ENCODE measurements at regions not wholly inside any gene's neighbourhood (a gene's known extent, or its start where the extent isn't known, plus 50 kb on each side); places are given as distances from the start of the nearest gene placed in this dataset.
A peak's percentile ranks its signal among the peaks of the same experiment; 100 is the strongest.

DNA sequence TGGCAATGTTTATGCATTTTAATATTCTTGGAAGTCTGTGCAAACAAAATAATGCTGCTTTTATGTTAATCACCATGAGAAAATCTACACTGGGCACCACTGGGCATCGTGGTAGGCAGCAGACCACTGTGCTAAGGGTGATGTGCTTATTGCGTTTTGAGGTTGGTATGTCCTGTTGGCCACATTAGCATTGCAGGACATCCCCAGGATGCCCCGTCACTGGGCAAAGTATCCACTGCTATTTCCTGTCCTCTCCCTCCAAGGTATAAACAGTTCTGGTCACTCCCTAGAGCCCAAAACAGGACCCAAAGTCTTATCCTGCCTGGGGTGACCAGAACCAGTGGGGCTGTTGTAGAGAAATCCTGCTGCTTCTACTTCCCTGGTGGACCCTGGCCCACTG, 284.2 kb upstream of the ROPN1 start:
- Histone ChIP-seq H3K4me1 (ENCODE audit: control insufficient read depth in 2 of 2, insufficient read depth in 2 of 2, low read length in 1 of 2) (peaks cover 0 to 11% of the 10 kb centered on the region in 2 donors), H3K36me3 (ENCODE audit: control insufficient read depth in 2 of 2, insufficient read depth in 2 of 2, low read length in 1 of 2) (no peaks in the 10 kb centered on the region), H3K9me3 (ENCODE audit: control insufficient read depth in 2 of 2, insufficient read depth in 1 of 2, low read depth in 1 of 2, low read length in 1 of 2) (no peaks in the 10 kb centered on the region), H3K4me3 (ENCODE audit: low read depth in 1 of 2, low read length in 2 of 2) (no peak overlapping the region), H3K27ac (ENCODE audit: low read depth in 2 of 2, low read length in 1 of 2) (peak overlapping the region; percentile 43 to 63), H3K27me3 (ENCODE audit: control insufficient read depth in 1 of 2, insufficient read depth in 2 of 2, low read length in 2 of 2) (peaks cover 0 to 3% of the 10 kb centered on the region in 2 donors)
- WGBS, 2 donors = 72 to 80% methylated on average over 3 of the region's 3 CpGs

DNA sequence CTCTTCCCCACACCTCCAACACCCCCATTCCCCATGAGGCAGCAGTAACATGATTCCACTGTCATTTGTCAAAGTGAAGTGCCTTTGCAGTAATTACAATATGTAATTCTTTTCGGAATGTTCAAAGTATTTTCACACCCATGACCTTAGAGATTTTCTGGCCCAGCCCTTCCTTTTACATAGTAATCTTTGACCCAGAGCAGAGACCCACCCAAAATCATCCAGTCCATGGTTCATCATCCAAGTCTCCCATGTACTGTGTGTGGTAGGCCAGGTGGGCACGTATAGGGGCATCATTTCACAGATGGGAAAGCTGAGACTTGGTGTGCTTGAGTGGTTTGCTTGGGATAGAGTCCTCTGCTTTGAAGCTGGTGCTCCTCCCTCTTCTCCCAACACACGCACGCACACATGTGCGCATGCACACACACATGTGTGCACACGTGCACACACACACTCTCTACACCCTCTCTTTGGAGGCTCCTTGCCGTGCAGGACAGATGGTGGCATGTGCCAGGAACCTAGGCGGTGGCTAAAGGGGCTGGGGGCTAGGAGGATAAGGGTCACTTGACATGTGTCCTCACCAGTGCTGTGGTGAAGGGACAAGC, 284.7 kb upstream of the ROPN1 start:
- Histone ChIP-seq H3K27me3 (ENCODE audit: control insufficient read depth in 1 of 2, insufficient read depth in 2 of 2, low read length in 2 of 2) (peaks cover 0 to 3% of the 10 kb centered on the region in 2 donors), H3K4me3 (ENCODE audit: low read depth in 1 of 2, low read length in 2 of 2) (no peak overlapping the region), H3K4me1 (ENCODE audit: control insufficient read depth in 2 of 2, insufficient read depth in 2 of 2, low read length in 1 of 2) (peaks cover 0 to 11% of the 10 kb centered on the region in 2 donors), H3K9me3 (ENCODE audit: control insufficient read depth in 2 of 2, insufficient read depth in 1 of 2, low read depth in 1 of 2, low read length in 1 of 2) (no peaks in the 10 kb centered on the region), H3K36me3 (ENCODE audit: control insufficient read depth in 2 of 2, insufficient read depth in 2 of 2, low read length in 1 of 2) (no peaks in the 10 kb centered on the region), H3K27ac (ENCODE audit: low read depth in 2 of 2, low read length in 1 of 2) (peak overlapping the region; percentile 62 to 63)
- WGBS, 2 donors = 85 to 90% methylated on average over 8 of the region's 8 CpGs

DNA sequence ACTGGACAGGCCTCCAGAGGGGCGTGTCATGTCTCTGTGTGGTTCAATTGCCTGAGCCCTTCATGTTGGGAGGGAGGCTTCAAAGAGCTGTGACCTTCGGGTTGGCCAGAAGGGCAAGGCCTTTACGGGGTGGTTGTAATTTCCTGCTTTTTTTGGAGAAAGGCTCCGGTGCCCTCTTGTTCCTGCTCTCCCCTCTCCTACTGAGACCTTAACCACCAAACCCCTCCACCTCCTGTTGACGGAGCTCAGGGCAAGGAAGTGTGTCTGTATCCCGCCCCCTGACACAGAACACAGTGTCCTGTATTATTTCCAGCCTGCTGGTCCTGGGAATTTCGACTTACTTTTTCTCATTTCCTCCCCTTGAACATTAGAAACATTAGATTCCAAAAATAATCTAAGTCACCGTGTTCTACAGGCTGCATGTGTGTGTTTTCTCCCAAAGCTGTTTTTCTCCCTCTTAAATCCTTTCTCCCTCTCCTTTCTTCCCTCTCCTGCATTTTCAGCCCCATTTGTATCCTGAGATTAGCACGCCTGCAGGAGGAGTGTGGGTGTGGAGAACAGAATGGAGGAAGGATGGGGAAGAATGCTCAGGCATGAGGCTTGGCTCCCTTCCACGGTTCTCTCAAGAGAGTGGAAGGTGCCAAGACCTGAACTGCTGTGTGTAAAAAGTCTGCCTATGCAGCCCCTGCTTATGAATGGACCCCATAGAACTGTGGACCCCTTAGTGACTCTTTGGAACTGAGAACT, 285.4 kb upstream of the ROPN1 start:
- H3K4me3 ChIP-seq (ENCODE audit: low read depth in 1 of 2, low read length in 2 of 2) = no peak overlapping the region
- WGBS, 2 donors = 54 to 55% methylated on average over 10 of the region's 10 CpGs

DNA sequence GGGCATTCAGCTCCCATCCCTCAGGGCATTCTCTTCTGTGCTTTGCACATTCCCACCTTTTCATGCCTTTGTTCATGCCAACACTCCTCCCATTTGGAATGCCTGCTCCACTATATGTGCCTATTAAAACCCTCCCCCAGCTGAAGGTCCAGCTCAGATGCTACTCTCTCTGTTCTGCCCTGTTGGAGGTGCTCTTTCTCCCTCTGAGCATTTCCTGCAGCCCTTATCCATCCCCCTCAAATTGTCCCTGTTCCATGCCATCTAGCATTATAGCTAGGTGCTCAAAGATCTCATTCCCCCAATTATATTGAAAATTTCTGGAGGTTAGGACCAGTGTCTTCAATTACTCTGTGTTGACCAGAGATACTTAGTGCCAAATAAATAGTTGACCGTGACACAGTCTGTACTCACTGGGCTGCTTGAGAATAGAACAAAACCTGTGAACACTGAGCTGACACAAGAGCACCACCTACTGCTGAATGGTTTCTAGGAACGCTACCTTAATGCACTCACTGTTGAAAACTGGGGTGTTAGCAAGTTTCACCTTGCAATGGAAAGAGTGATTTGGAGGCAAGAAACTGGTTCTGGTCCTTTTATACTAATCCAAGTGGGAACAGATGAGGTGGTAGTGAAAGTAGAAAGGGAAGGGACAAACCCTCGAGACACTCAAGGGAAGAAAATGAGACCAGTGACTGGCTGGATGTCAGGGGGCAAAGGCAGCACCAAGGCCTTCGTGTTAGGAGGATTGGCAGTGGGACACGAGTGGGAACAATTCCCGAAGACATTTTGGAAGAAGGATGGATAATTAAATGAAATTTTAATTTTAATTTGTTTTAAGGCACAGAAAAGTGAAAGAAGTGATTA, 289.8 kb upstream of the ROPN1 start:
- Histone ChIP-seq H3K9me3 (ENCODE audit: control insufficient read depth in 2 of 2, insufficient read depth in 1 of 2, low read depth in 1 of 2, low read length in 1 of 2) (no peaks in the 10 kb centered on the region), H3K27ac (ENCODE audit: low read depth in 2 of 2, low read length in 1 of 2) (no peak overlapping the region), H3K4me3 (ENCODE audit: low read depth in 1 of 2, low read length in 2 of 2) (no peak overlapping the region), H3K27me3 (ENCODE audit: control insufficient read depth in 1 of 2, insufficient read depth in 2 of 2, low read length in 2 of 2) (peaks cover 0 to 3% of the 10 kb centered on the region in 2 donors), H3K36me3 (ENCODE audit: control insufficient read depth in 2 of 2, insufficient read depth in 2 of 2, low read length in 1 of 2) (no peaks in the 10 kb centered on the region), H3K4me1 (ENCODE audit: control insufficient read depth in 2 of 2, insufficient read depth in 2 of 2, low read length in 1 of 2) (peaks cover 0 to 5% of the 10 kb centered on the region in 2 donors)
- WGBS, 2 donors = 59 to 61% methylated on average over 6 of the region's 6 CpGs

More for the DNA sequence above, 285.4 kb upstream of the ROPN1 start:
- peaks cover 0 to 11% of the 10 kb centered on the region in 2 donors for H3K4me1 ChIP-seq (ENCODE audit: control insufficient read depth in 2 of 2, insufficient read depth in 2 of 2, low read length in 1 of 2)
- H3K27ac ChIP-seq (ENCODE audit: low read depth in 2 of 2, low read length in 1 of 2) = peak overlapping the region; percentile 62 to 67
- no peaks in the 10 kb centered on the region for H3K9me3 ChIP-seq (ENCODE audit: control insufficient read depth in 2 of 2, insufficient read depth in 1 of 2, low read depth in 1 of 2, low read length in 1 of 2)
- H3K36me3 ChIP-seq (ENCODE audit: control insufficient read depth in 2 of 2, insufficient read depth in 2 of 2, low read length in 1 of 2) = no peaks in the 10 kb centered on the region
- H3K27me3 ChIP-seq (ENCODE audit: control insufficient read depth in 1 of 2, insufficient read depth in 2 of 2, low read length in 2 of 2) = peaks cover 0 to 3% of the 10 kb centered on the region in 2 donors

DNA sequence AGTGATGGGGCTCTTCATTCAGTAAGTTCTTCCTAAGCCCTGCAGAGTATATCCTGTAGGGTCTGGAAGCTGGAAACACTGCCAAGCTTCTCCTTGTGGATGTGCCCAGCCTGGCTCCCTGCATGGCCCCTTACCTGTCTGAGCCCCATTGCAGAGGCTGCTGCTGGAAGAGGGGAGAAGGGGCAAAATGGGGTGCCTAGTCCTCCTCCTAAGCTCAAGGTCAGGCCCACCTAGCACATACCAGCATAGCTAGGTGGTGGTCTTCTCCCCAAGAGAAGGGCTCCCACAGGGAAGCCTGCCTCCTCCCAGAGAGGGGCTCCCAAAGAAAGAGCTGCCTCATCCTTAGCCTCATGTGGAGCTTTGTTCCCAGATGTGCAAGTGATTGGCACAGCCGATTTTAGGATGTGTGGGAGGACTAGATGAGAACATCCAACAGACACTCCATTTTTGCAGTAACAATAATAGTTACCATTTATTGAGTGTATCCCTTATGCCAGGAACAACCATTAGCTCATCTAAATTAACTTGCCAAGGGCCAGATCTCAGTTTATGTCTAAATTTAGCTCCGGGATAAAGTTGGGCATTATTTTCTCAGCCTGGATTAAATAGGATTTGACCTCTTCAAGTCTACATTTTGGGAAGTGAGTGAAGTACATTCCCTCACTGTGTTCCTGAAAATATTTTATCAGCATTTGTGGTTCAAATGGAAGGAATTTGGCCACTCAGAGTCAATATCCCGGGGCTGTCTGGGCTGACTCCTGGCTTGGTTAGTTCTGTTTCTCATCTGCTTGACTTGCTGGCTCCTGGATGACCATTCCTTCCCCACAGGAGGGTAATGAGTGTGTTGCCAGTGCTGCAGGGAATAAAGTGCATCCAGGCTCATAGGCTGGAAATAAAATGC, 291.1 kb upstream of the ROPN1 start:
- whole genome bisulfite sequencing, 2 donors = 53 to 71% methylated on average over 3 of the region's 3 CpGs
- H3K9me3 ChIP-seq (ENCODE audit: control insufficient read depth in 2 of 2, insufficient read depth in 1 of 2, low read depth in 1 of 2, low read length in 1 of 2) = no peaks in the 10 kb centered on the region
- H3K4me3 ChIP-seq (ENCODE audit: low read depth in 1 of 2, low read length in 2 of 2) = no peak overlapping the region
- H3K36me3 ChIP-seq (ENCODE audit: control insufficient read depth in 2 of 2, insufficient read depth in 2 of 2, low read length in 1 of 2) = no peaks in the 10 kb centered on the region
- H3K27ac ChIP-seq (ENCODE audit: low read depth in 2 of 2, low read length in 1 of 2) = peak overlapping the region; percentile 28 to 33
- peaks cover 0 to 3% of the 10 kb centered on the region in 2 donors for H3K27me3 ChIP-seq (ENCODE audit: control insufficient read depth in 1 of 2, insufficient read depth in 2 of 2, low read length in 2 of 2)
- H3K4me1 ChIP-seq (ENCODE audit: control insufficient read depth in 2 of 2, insufficient read depth in 2 of 2, low read length in 1 of 2) = peaks cover 0 to 2% of the 10 kb centered on the region in 2 donors

DNA sequence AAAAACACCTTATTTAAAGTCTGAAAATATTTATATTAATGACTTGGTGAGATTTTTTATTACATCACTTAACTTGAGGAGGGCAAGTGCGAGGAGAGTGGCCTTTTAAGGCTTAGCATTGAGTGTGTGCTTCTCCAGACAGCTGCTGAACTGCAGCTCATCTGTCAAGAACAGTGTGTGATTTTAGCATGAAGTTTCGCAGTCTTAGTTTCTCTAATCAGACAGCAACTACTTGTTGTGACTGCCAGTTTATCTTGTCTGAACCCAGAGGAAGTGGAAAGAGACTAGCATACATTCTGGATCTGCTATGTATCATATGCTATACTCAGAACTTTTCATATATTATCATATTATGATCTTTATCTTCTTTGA, 291.7 kb upstream of the ROPN1 start:
- H3K4me3 ChIP-seq (ENCODE audit: low read depth in 1 of 2, low read length in 2 of 2) = no peak overlapping the region
- peak overlapping the region in 1 of 2 donors; percentile 7 for H3K27ac ChIP-seq (ENCODE audit: low read depth in 2 of 2, low read length in 1 of 2)
- peaks cover 0 to 2% of the 10 kb centered on the region in 2 donors for H3K4me1 ChIP-seq (ENCODE audit: control insufficient read depth in 2 of 2, insufficient read depth in 2 of 2, low read length in 1 of 2)
- peaks cover 0 to 3% of the 10 kb centered on the region in 2 donors for H3K27me3 ChIP-seq (ENCODE audit: control insufficient read depth in 1 of 2, insufficient read depth in 2 of 2, low read length in 2 of 2)
- WGBS, 2 donors = 73 to 80% methylated on average over 2 of the region's 2 CpGs
- no peaks in the 10 kb centered on the region for H3K36me3 ChIP-seq (ENCODE audit: control insufficient read depth in 2 of 2, insufficient read depth in 2 of 2, low read length in 1 of 2)
- no peaks in the 10 kb centered on the region for H3K9me3 ChIP-seq (ENCODE audit: control insufficient read depth in 2 of 2, insufficient read depth in 1 of 2, low read depth in 1 of 2, low read length in 1 of 2)

DNA sequence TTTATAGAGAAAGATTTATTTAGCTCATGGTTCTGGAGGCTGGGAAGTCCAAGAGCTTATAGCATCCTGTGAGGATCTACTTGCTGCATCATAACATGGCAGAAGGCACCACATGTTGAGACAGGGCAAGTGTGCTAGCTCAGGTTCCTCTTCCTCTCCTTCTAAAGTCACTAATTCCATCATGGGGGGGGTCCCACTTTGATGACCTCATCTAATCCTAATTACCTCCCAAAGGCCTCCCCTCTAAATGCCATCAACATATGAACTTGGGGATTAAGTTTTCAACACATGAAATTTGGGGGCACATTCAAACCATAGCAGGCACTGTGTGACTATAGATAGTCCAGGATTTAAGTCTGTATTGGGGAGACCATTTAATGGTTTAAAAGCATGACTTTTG, 297.1 kb upstream of the ROPN1 start:
- no peak overlapping the region for H3K27ac ChIP-seq (ENCODE audit: low read depth in 2 of 2, low read length in 1 of 2)
- no peak overlapping the region for H3K4me3 ChIP-seq (ENCODE audit: low read depth in 1 of 2, low read length in 2 of 2)
- no peaks in the 10 kb centered on the region for H3K27me3 ChIP-seq (ENCODE audit: control insufficient read depth in 1 of 2, insufficient read depth in 2 of 2, low read length in 2 of 2)
- no peaks in the 10 kb centered on the region for H3K36me3 ChIP-seq (ENCODE audit: control insufficient read depth in 2 of 2, insufficient read depth in 2 of 2, low read length in 1 of 2)
- H3K4me1 ChIP-seq (ENCODE audit: control insufficient read depth in 2 of 2, insufficient read depth in 2 of 2, low read length in 1 of 2) = peaks cover 0 to under 1% of the 10 kb centered on the region in 2 donors
- H3K9me3 ChIP-seq (ENCODE audit: control insufficient read depth in 2 of 2, insufficient read depth in 1 of 2, low read depth in 1 of 2, low read length in 1 of 2) = no peaks in the 10 kb centered on the region

DNA sequence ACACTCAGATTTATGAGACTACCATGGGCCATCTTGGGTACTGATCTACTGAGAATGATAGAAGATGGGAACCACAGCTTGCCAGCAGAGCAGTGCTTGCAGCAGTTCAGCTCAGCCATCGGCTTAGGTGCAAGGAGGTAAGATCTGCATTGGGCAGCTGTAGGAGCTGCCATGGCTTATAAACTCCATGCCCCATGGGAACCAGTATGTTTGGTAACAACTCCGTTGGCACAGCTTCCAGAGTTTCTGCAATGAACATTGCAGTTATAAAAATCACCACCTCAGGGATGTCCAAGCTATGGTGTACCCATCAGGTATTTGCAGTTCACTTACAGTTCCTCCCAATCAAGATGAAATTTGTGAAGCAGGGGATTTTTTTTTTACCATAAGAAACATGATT, 299.1 kb upstream of the ROPN1 start:
- no peak overlapping the region for H3K27ac ChIP-seq (ENCODE audit: low read depth in 2 of 2, low read length in 1 of 2)
- 87 to 90% methylated on average over 2 of the region's 2 CpGs for WGBS, 2 donors

DNA sequence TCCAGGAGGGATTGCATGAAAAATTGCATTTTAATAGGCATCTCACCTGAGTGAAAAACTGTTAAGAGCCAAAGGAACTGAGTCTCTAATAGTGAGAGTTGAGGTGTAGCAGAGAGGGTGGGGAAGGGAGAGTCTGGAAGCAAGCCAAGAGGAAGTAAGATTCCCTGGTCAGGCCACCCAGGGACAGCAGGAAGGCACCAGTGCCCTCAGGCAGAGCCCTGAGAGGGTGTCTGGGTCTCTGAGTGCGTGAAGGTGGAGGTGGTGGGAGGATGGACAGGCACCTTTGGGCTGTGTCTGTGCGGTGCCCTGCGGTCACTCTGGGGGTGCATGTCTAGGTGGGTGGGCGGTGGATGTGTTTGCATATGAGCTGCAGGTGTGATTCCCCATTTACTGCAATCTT, 300.4 kb upstream of the ROPN1 start:
- no peak overlapping the region for H3K27ac ChIP-seq (ENCODE audit: low read depth in 2 of 2, low read length in 1 of 2)
- 78 to 93% methylated on average over 4 of the region's 4 CpGs for WGBS, 2 donors
- H3K4me3 ChIP-seq (ENCODE audit: low read depth in 1 of 2, low read length in 2 of 2) = no peak overlapping the region
- H3K36me3 ChIP-seq (ENCODE audit: control insufficient read depth in 2 of 2, insufficient read depth in 2 of 2, low read length in 1 of 2) = no peaks in the 10 kb centered on the region
- no peaks in the 10 kb centered on the region for H3K27me3 ChIP-seq (ENCODE audit: control insufficient read depth in 1 of 2, insufficient read depth in 2 of 2, low read length in 2 of 2)
- peaks cover 0 to 2% of the 10 kb centered on the region in 2 donors for H3K4me1 ChIP-seq (ENCODE audit: control insufficient read depth in 2 of 2, insufficient read depth in 2 of 2, low read length in 1 of 2)
- H3K9me3 ChIP-seq (ENCODE audit: control insufficient read depth in 2 of 2, insufficient read depth in 1 of 2, low read depth in 1 of 2, low read length in 1 of 2) = no peaks in the 10 kb centered on the region

More for the DNA sequence above, 299.1 kb upstream of the ROPN1 start:
- Histone ChIP-seq H3K27me3 (ENCODE audit: control insufficient read depth in 1 of 2, insufficient read depth in 2 of 2, low read length in 2 of 2) (no peaks in the 10 kb centered on the region), H3K9me3 (ENCODE audit: control insufficient read depth in 2 of 2, insufficient read depth in 1 of 2, low read depth in 1 of 2, low read length in 1 of 2) (no peaks in the 10 kb centered on the region), H3K36me3 (ENCODE audit: control insufficient read depth in 2 of 2, insufficient read depth in 2 of 2, low read length in 1 of 2) (no peaks in the 10 kb centered on the region), H3K4me1 (ENCODE audit: control insufficient read depth in 2 of 2, insufficient read depth in 2 of 2, low read length in 1 of 2) (peaks cover 0 to 2% of the 10 kb centered on the region in 2 donors), H3K4me3 (ENCODE audit: low read depth in 1 of 2, low read length in 2 of 2) (no peak overlapping the region)
